GM10248 (cell line): ENCODE measurements at regions not wholly inside any gene's neighbourhood (a gene's known extent, or its start where the extent isn't known, plus 50 kb on each side); places are given as distances from the start of the nearest gene placed in this dataset.

Source experiments
- CTCF ChIA-PET: fragments of 300-600 bp; sonication (Branson Sonifier 250); formaldehyde crosslinking; extraction: SDS; loops from one replicate; lab custom pipeline; 2021; ENCODE audit warnings: antibody characterized with exemption; lab: Yijun Ruan, JAX
- POLR2A ChIA-PET: fragments of 350-650 bp; sonication (Branson Sonifier 250); formaldehyde crosslinking; extraction: SDS; loops from one replicate; lab custom pipeline; 2020; ENCODE audit warnings: antibody characterized with exemption; lab: Yijun Ruan, JAX
- DNase-seq: peaks from one replicate; pipeline ENCODE4 v3.0.0; 2012; ENCODE audit errors: extremely low spot score
- TF ChIP-seq, protein P1 (sequence below): IDR thresholded peaks from 2 replicates; pipeline ENCODE4 v1.5.1; 2012; ENCODE audit warnings: mild to moderate bottlenecking, low read depth; ENCODE audit errors: extremely low read depth, missing control alignments, control extremely low read depth

DNA sequence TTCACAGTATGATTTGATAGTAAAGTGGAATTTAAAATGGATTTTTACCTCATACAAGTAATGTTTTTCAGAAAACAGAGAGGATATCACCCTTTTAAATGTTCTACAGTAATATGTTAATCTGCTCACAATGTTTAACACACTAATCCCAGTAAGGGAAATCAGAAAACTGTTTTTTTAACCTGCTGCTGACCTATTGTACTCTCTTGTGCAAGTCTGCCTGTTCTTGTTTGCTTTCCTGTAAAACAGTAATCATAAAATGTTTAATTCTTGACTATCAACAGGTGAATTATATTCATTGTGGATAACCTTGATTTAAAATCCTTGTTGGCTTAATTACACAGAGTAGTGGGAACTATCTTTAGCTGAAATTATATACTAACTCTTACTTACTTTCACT, 126.4 kb downstream of the GNAT3 start:
- CTCF ChIA-PET: interaction anchor here (1.3 kb wide), 1 partner anchor 26 kb away, joined by 4 read pairs; no protein-coding TSS in a partner anchor
- POLR2A ChIA-PET: no interaction called here
- TF ChIP-seq, protein P1, sequence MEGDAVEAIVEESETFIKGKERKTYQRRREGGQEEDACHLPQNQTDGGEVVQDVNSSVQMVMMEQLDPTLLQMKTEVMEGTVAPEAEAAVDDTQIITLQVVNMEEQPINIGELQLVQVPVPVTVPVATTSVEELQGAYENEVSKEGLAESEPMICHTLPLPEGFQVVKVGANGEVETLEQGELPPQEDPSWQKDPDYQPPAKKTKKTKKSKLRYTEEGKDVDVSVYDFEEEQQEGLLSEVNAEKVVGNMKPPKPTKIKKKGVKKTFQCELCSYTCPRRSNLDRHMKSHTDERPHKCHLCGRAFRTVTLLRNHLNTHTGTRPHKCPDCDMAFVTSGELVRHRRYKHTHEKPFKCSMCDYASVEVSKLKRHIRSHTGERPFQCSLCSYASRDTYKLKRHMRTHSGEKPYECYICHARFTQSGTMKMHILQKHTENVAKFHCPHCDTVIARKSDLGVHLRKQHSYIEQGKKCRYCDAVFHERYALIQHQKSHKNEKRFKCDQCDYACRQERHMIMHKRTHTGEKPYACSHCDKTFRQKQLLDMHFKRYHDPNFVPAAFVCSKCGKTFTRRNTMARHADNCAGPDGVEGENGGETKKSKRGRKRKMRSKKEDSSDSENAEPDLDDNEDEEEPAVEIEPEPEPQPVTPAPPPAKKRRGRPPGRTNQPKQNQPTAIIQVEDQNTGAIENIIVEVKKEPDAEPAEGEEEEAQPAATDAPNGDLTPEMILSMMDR: no peak
- no peak for DNase-seq

DNA sequence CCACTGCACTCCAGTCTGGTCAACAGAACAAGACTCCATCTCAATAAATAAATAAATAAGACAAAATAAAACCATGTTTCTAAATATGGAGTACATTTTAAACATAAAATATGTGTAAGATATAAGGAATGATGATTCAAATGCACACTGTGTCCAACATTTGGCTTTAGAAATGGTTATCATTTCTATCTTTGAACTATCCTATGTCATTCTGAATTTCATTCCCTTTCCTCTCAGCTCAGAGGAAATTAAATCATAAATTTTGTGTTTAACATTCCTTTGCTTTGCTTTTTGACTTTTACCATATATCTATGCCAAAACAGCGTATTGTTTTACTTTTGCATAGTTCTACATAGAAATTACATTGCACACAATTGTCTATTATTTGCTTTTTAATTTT, 130.9 kb downstream of the GNAT3 start:
- POLR2A ChIA-PET: no interaction called here
- CTCF ChIA-PET: no interaction called here
- DNase-seq: no peak
- TF ChIP-seq, protein P1: no peak

DNA sequence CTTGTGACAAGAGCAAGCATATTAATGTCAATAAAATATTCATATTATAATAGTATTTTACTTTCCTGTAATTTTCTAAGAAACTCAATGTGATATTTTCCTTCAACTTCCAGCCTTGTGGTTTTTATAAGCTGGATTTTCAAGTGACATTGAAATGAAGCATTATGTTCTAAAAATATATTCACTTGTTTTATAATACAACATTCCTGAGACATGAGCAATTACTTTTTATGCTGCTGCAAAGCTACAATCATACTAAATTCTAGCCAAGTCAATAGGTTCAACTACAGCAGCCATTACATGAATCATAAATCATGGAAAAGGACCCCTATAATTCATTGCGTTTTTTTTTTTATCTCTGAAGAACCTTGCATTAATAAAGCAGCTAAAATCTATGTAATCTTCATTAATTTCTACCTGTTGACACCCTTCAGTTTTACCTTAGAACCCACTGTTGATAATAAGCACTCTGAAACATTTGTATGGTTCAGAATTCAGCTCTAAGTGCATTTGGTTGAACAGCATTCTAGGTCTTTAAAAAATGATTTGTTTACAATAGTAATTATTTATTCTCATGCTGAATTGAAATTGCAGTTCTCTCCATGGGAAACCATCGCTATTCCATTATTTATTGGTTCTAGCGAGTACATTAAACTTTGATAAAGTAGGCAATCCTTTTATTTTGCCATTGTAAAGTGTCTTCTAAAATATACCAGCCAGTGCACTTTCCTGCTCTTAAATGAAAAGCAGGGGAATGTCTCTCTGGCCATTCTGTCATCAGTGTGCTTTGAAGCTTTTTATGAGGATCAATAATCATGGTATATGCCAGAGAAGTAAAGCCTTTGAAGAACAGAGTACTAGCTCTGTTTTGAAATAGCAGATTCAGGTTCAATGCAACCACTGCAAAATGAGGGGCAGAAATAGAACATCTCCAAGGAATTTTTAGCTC, 132.6 kb downstream of the GNAT3 start:
- CTCF ChIA-PET: interaction anchor here (1.3 kb wide), 1 partner anchor 34 kb away, joined by 3 read pairs; no protein-coding TSS in a partner anchor
- POLR2A ChIA-PET: no interaction called here
- TF ChIP-seq, protein P1: no peak
- no peak for DNase-seq

DNA sequence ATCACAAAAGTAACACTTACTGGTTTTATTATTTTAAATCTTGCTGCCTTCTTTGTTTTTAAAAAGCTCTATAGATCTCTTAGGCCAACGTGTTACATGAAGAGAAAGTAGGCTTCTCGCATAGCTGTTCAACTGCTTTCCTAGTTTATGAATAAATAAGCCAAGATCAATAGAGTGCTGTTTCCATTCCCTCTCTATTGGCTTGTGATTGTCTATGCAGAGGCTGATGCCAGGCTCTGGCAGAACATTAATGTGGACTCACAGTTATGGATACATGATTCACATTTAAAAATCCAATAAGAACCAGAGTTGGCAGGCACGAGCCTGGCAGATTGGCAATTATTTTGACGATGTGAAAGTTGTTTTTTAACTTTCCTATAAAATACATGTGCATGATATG, 137.5 kb downstream of the GNAT3 start:
- no peak for DNase-seq
- TF ChIP-seq, protein P1: no peak
- ChIA-PET CTCF (no interaction called here), POLR2A (no interaction called here)

DNA sequence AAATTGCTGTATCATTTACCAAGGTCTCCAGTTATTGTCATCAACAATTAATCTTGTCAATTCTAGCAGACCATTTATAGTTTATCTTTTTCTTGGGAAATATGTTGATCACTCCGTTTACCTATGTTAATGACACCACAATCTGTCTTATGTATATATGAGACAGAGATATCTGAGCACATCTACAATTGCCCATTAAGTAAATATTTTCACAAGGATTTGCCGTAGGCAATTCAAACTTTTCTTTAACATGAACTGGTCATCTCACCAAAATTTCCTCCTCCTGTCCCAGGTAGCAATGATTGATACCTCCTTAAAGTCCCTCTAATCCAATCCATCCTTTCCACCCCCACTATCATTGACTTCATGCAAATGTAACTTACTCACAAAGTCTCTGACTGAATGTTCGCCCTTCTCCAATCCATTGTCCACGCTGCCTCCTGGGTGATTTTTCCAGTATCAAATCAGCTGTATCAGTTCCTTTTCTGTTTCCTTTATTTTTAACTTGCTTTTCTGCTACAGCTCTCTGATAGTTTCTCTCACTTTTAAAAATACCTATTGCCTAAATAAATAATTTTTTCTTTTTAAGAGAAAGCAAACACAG, 138.3 kb downstream of the GNAT3 start:
- TF ChIP-seq, protein P1: no peak
- no peak for DNase-seq
- CTCF ChIA-PET: no interaction called here
- POLR2A ChIA-PET: no interaction called here

DNA sequence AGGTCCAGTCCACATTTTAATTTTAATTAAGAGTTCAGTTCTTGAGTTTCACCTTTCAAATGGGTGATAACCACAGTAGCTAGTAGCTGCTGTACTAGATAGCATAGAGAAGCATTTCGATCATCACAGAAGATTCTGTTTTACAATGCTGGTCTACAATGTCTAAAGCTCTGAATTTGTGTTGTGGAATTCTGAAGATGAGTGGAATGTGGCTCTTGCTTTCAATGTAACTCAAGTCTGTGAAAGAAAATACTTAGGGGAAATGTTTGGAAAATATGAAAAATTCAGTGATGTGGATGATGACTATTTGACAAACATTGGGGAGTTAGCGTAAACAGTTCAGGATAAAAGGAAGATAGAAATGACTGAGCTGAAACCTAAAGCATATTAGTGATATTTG, 139.4 kb downstream of the GNAT3 start:
- CTCF ChIA-PET: no interaction called here

More for the DNA sequence above, 139.4 kb downstream of the GNAT3 start:
- DNase-seq: no peak
- POLR2A ChIA-PET: no interaction called here
- TF ChIP-seq, protein P1: no peak
